IMR-90 (cell line): ENCODE measurements at regions not wholly inside any gene's neighbourhood (a gene's known extent, or its start where the extent isn't known, plus 50 kb on each side); places are given as distances from the start of the nearest gene placed in this dataset.

ENCODE experiments used
- ATAC-seq: fragments of 200-7000 bp; cut with Tn5 transposase; 2 replicates; pipeline ENCODE4 v1.9.1; 2020; ENCODE audit warnings: low read depth, mild to moderate bottlenecking, moderate library complexity
- BruUV-seq: library from RNA; stranded (reverse); fragments of 400-500 nt; replicated peaks from 2 replicates; lab custom pipeline; 2021; lab: Mats Ljungman, UMichigan
- CTCF ChIA-PET: fragments of 300-600 bp; formaldehyde crosslinking; extraction: SDS; loops from one replicate; lab custom pipeline; 2021; ENCODE audit warnings: antibody characterized with exemption; lab: Yijun Ruan, JAX
- POLR2A ChIA-PET: fragments of 300-600 bp; sonication (Branson Sonifier 250); formaldehyde crosslinking; loops from one replicate; lab custom pipeline; 2022; ENCODE audit warnings: antibody characterized with exemption; ENCODE audit not compliant: unreplicated experiment; lab: Charles Lee
- DNase-seq: peaks from one replicate; pipeline ENCODE4 v3.0.0; 2013
- H2AFZ ChIP-seq: replicated peaks from 2 replicates; pipeline ENCODE3; 2013; ENCODE audit warnings: low read length, mild to moderate bottlenecking; ENCODE audit not compliant: poor library complexity
- H2AK5ac ChIP-seq: 2 replicates; pipeline ENCODE4 v1.6.1; 2013; ENCODE audit warnings: low read depth, low read length, inconsistent platforms
- H2AK9ac ChIP-seq: replicated peaks from 2 replicates; pipeline ENCODE3; 2013; ENCODE audit warnings: mild to moderate bottlenecking, low read depth, low read length, moderate library complexity; ENCODE audit not compliant: poor library complexity
- H2BK120ac ChIP-seq: 2 replicates; pipeline ENCODE4 v1.6.1; 2013; ENCODE audit warnings: low read depth, low read length, inconsistent platforms
- H2BK15ac ChIP-seq: 3 replicates; pipeline ENCODE4 v1.6.1; 2013; ENCODE audit warnings: low read depth, low read length, inconsistent platforms
- H2BK20ac ChIP-seq: 2 replicates; pipeline ENCODE4 v1.6.1; 2013; ENCODE audit warnings: low read depth, mild to moderate bottlenecking, inconsistent platforms, low read length, moderate library complexity
- H2BK5ac ChIP-seq: 2 replicates; pipeline ENCODE4 v1.6.1; 2013; ENCODE audit warnings: mild to moderate bottlenecking, low read depth, low read length, inconsistent platforms; ENCODE audit not compliant: poor library complexity, severe bottlenecking
- H3K14ac ChIP-seq: replicated peaks from 2 replicates; pipeline ENCODE4 v1.6.1; 2013; ENCODE audit warnings: low read depth, low read length, inconsistent platforms
- H3K18ac ChIP-seq: 2 replicates; pipeline ENCODE4 v1.6.1; 2013; ENCODE audit warnings: low read depth, low read length, control low read depth
- H3K23ac ChIP-seq: 2 replicates; pipeline ENCODE4 v1.6.1; 2013; ENCODE audit warnings: low read depth, low read length, inconsistent platforms
- H3K27ac ChIP-seq: 2 replicates; pipeline ENCODE4 v1.5.1; 2013; ENCODE audit warnings: mild to moderate bottlenecking, control low read depth, low read length; ENCODE audit not compliant: insufficient read depth
- H3K27me3 ChIP-seq: 2 replicates; pipeline ENCODE4 v1.6.1; 2013; ENCODE audit warnings: low read length; ENCODE audit not compliant: control insufficient read depth, insufficient read depth
- H3K36me3 ChIP-seq: 2 replicates; pipeline ENCODE4 v1.6.1; 2013; ENCODE audit warnings: low read length, mixed read lengths; ENCODE audit not compliant: control insufficient read depth, insufficient read depth
- H3K4ac ChIP-seq: 2 replicates; pipeline ENCODE4 v1.6.1; 2013; ENCODE audit warnings: low read depth, low read length, inconsistent platforms
- H3K4me1 ChIP-seq: 2 replicates; pipeline ENCODE4 v1.6.1; 2013; ENCODE audit warnings: low read length, mixed read lengths; ENCODE audit not compliant: control insufficient read depth, insufficient read depth
- H3K4me2 ChIP-seq: 2 replicates; pipeline ENCODE4 v1.6.1; 2013; ENCODE audit warnings: low read depth, mild to moderate bottlenecking, control low read depth, low read length, moderate library complexity
- H3K4me3 ChIP-seq: 2 replicates; pipeline ENCODE4 v1.5.1; 2013; ENCODE audit warnings: low read depth, mild to moderate bottlenecking, control low read depth, low read length, moderate library complexity; ENCODE audit not compliant: insufficient read depth
- H3K56ac ChIP-seq: 2 replicates; pipeline ENCODE4 v1.6.1; 2013; ENCODE audit warnings: low read length, inconsistent platforms; ENCODE audit not compliant: insufficient read depth; ENCODE audit errors: extremely low read depth
- H3K79me1 ChIP-seq, 2 experiments: 2 replicates each; pipeline ENCODE4 v1.6.1; 2013; ENCODE audit warnings: low read length in 2 of 2, inconsistent platforms in 1 of 2, low read depth in 1 of 2
- H3K9ac ChIP-seq: 2 replicates; pipeline ENCODE4 v1.6.1; 2013; ENCODE audit warnings: low read depth, low read length, control low read depth
- H3K9me1 ChIP-seq: 2 replicates; pipeline ENCODE4 v1.6.1; 2013; ENCODE audit warnings: low read length, inconsistent platforms; ENCODE audit not compliant: insufficient read depth
- H3K9me3 ChIP-seq: 2 replicates; pipeline ENCODE4 v1.6.1; 2013; ENCODE audit warnings: low read length; ENCODE audit not compliant: control insufficient read depth, insufficient read depth
- H4K20me1 ChIP-seq: 2 replicates; pipeline ENCODE4 v1.6.1; 2013; ENCODE audit warnings: low read length, inconsistent platforms; ENCODE audit not compliant: insufficient read depth
- H4K5ac ChIP-seq: 2 replicates; pipeline ENCODE4 v1.6.1; 2013; ENCODE audit warnings: mild to moderate bottlenecking, low read depth, low read length, control low read depth
- H4K8ac ChIP-seq, 2 experiments: 2 replicates each; pipeline ENCODE4 v1.6.1; 2013; ENCODE audit warnings: low read depth in 2 of 2, low read length in 2 of 2, control low read depth in 1 of 2, inconsistent platforms in 1 of 2
- H4K91ac ChIP-seq: 2 replicates; pipeline ENCODE4 v1.6.1; 2013; ENCODE audit warnings: low read depth, low read length, inconsistent platforms; ENCODE audit not compliant: insufficient read depth
- CEBPB ChIP-seq: IDR thresholded peaks from 2 replicates; pipeline ENCODE4 v1.6.1; 2012; ENCODE audit warnings: low read depth, low read length, improper control_type of control experiment
- FOS ChIP-seq: fragments of 150-350 bp; IDR thresholded peaks from 2 replicates; pipeline ENCODE4 v1.6.1; 2016; ENCODE audit warnings: low read depth, low read length
- POLR2A ChIP-seq: IDR thresholded peaks from 2 replicates; pipeline ENCODE4 v1.6.1; 2012; ENCODE audit warnings: mild to moderate bottlenecking, low read depth, low read length
- WGBS, 2 experiments: methylation state at CpG; one replicate each; pipeline versions ENCODE4 v1.1.5 to v1.1.7; 2013; ENCODE audit warnings: missing lambda C conversion rate in 2 of 2; ENCODE audit not compliant: insufficient read length in 1 of 2; ENCODE audit errors: extremely low coverage in 2 of 2; 5-methylcytosine and 5-hydroxymethylcytosine counted together
- dilution Hi-C: fragments of 300-500 bp; cut with HindIII; formaldehyde crosslinking; loops from one replicate; pipeline ENCODE4 v1.14.3; 2018; ENCODE audit warnings: low sequenced_read_pairs; ENCODE audit not compliant: unreplicated experiment
- in situ Hi-C: fragments of 300-500 bp; cut with MboI; formaldehyde crosslinking; loops from 3 replicates; pipeline ENCODE4 v1.14.3; 2019; ENCODE audit warnings: low sequenced_read_pairs, inconsistent platforms, mixed read lengths
- intact Hi-C: fragments of 100-400 bp; cut with micrococcal nuclease; formaldehyde crosslinking; loops from 2 replicates; pipeline ENCODE4 v1.10.0; 2022

GRCh38 chr6:122153557-122153956 is 245.9 kb upstream of the HSF2 start:
- Histone ChIP-seq H3K79me1 (no peaks in the 10 kb centered on the region), H3K56ac (no peak overlapping the region), H3K14ac (no peak overlapping the region), H4K5ac (no peak overlapping the region), H2BK15ac (no peak overlapping the region), H2AK5ac (no peak overlapping the region), H4K8ac (no peak overlapping the region), H3K27ac (no peak overlapping the region), H3K9me3 (no peaks in the 10 kb centered on the region), H3K27me3 (no peaks in the 10 kb centered on the region), H2BK120ac (no peak overlapping the region), H4K91ac (no peak overlapping the region), H2AK9ac (no peak overlapping the region), H3K36me3 (no peaks in the 10 kb centered on the region), H2BK5ac (no peak overlapping the region), H3K4ac (no peak overlapping the region), H2AFZ (no peak overlapping the region), H3K9me1 (no peaks in the 10 kb centered on the region), H4K20me1 (no peaks in the 10 kb centered on the region), H2BK20ac (no peak overlapping the region), H3K4me2 (no peak overlapping the region), H3K4me3 (no peak overlapping the region), H3K9ac (no peak overlapping the region), H3K18ac (no peak overlapping the region), H3K23ac (no peak overlapping the region), H3K4me1 (no peaks in the 10 kb centered on the region)
- BruUV-seq = no TSS peak
- in situ Hi-C loops (no loop called here), intact Hi-C loops (no loop called here), dilution Hi-C loops (no loop called here)
- ATAC-seq = no peak
- no CpG with 5 or more reads among the region's 3 CpGs for WGBS, 2 experiments
- no peak for DNase-seq
- TF ChIP-seq FOS (no peak), CEBPB (no peak), POLR2A (no peak)
- CTCF ChIA-PET = no interaction called here
- POLR2A ChIA-PET = no interaction called here
